Tibial nerve (tissue), 4 donors: ENCODE measurements at regions not wholly inside any gene's neighbourhood (a gene's known extent, or its start where the extent isn't known, plus 50 kb on each side); places are given as distances from the start of the nearest gene placed in this dataset.

Experiments used
- EP300 ChIP-seq, 2 donors: sonication (generic); formaldehyde crosslinking; IDR thresholded peaks; one replicate each; pipeline ENCODE4 v1.6.1; 2017; ENCODE audit warnings: antibody characterized with exemption in 2 of 2, mild to moderate bottlenecking in 1 of 2
- POLR2A ChIP-seq, 2 donors: fragments of 450-650 bp; IDR thresholded peaks; one replicate each; pipeline ENCODE4 v1.6.1; 2017; ENCODE audit warnings: antibody characterized with exemption in 2 of 2, mild to moderate bottlenecking in 2 of 2, moderate library complexity in 2 of 2
- TF ChIP-seq, protein P1 (sequence below), 5 experiments: fragments of 200-600 bp in 3 of 5; fragments of 450-650 bp in 2 of 5; sonication (generic) in 3 of 5; IDR thresholded peaks; one replicate each; pipeline ENCODE4 v1.5.1; 2016 to 2019; ENCODE audit warnings: antibody characterized with exemption in 5 of 5, mild to moderate bottlenecking in 3 of 5, moderate library complexity in 2 of 5

DNA sequence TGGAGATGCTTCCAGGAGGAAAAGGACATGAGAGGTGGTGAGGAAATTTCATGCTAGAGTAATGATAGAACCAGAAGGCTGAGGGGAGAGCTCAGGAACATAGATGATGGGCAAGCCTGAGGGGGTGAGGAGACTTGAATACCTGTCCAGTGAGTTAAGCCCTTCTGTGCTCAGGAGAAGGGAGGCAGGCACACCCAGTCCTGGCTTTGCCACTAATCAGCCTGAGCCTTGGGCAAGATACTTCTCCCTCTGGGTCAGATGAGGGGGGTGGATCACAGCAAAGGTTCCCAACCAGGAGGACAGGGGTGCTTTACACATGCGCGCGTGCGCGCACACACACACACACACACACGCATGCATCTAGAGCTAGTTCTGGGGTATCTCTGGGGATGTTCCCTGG lies 60.5 kb upstream of the KCNK12 start:
- TF ChIP-seq, protein P1, sequence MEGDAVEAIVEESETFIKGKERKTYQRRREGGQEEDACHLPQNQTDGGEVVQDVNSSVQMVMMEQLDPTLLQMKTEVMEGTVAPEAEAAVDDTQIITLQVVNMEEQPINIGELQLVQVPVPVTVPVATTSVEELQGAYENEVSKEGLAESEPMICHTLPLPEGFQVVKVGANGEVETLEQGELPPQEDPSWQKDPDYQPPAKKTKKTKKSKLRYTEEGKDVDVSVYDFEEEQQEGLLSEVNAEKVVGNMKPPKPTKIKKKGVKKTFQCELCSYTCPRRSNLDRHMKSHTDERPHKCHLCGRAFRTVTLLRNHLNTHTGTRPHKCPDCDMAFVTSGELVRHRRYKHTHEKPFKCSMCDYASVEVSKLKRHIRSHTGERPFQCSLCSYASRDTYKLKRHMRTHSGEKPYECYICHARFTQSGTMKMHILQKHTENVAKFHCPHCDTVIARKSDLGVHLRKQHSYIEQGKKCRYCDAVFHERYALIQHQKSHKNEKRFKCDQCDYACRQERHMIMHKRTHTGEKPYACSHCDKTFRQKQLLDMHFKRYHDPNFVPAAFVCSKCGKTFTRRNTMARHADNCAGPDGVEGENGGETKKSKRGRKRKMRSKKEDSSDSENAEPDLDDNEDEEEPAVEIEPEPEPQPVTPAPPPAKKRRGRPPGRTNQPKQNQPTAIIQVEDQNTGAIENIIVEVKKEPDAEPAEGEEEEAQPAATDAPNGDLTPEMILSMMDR (IDR thresholded peaks at IDR 0.05), result no peak
- TF ChIP-seq POLR2A (IDR thresholded peaks at IDR 0.05), result no peak
- no peak for TF ChIP-seq EP300 (IDR thresholded peaks at IDR 0.05)
